H9 (cell line): ENCODE measurements at regions not wholly inside any gene's neighbourhood (a gene's known extent, or its start where the extent isn't known, plus 50 kb on each side); places are given as distances from the start of the nearest gene placed in this dataset.

Source experiments
- DNase-seq: peaks from one replicate; pipeline ENCODE4 v3.0.0-alpha.2; 2017
- H2AFZ ChIP-seq: one replicate; pipeline ENCODE4 v1.6.1; 2013; ENCODE audit warnings: mild to moderate bottlenecking, low read length, control low read depth, moderate library complexity
- H2AK5ac ChIP-seq: 2 replicates; pipeline ENCODE4 v1.6.1; 2013; ENCODE audit warnings: low read length, control low read depth, mixed read lengths; ENCODE audit not compliant: insufficient read length
- H2BK120ac ChIP-seq: one replicate; pipeline ENCODE4 v1.6.1; 2013; ENCODE audit warnings: low read depth, mild to moderate bottlenecking, low read length, control low read depth, inconsistent platforms; ENCODE audit not compliant: poor library complexity, severe bottlenecking
- H2BK12ac ChIP-seq: 2 replicates; pipeline ENCODE4 v1.6.1; 2013; ENCODE audit warnings: low read length, control low read depth, mixed read lengths, low read depth; ENCODE audit not compliant: insufficient read length
- H2BK15ac ChIP-seq: 2 replicates; pipeline ENCODE4 v1.6.1; 2013; ENCODE audit warnings: low read depth, low read length, control low read depth
- H2BK20ac ChIP-seq: one replicate; pipeline ENCODE4 v1.6.1; 2013; ENCODE audit warnings: low read depth, mild to moderate bottlenecking, low read length, control low read depth, inconsistent platforms; ENCODE audit not compliant: poor library complexity, severe bottlenecking
- H2BK5ac ChIP-seq: 2 replicates; pipeline ENCODE4 v1.6.1; 2013; ENCODE audit warnings: low read length, control low read depth, mixed read lengths; ENCODE audit not compliant: insufficient read length
- H3K14ac ChIP-seq: 2 replicates; pipeline ENCODE4 v1.6.1; 2013; ENCODE audit warnings: low read length, control low read depth; ENCODE audit not compliant: insufficient read depth
- H3K18ac ChIP-seq: 2 replicates; pipeline ENCODE4 v1.6.1; 2013; ENCODE audit warnings: low read depth, mild to moderate bottlenecking, mixed read lengths, low read length, control low read depth; ENCODE audit not compliant: insufficient read length
- H3K23ac ChIP-seq: 2 replicates; pipeline ENCODE4 v1.6.1; 2013; ENCODE audit warnings: low read length, control low read depth, mixed read lengths, low read depth; ENCODE audit not compliant: insufficient read length
- H3K23me2 ChIP-seq: 2 replicates; pipeline ENCODE4 v1.6.1; 2013; ENCODE audit warnings: low read depth, mild to moderate bottlenecking, mixed read lengths, low read length, control low read depth; ENCODE audit not compliant: insufficient read length, poor library complexity, severe bottlenecking
- H3K27ac ChIP-seq: 2 replicates; pipeline ENCODE4 v1.5.1; 2013; ENCODE audit warnings: low read length, control low read depth, mixed read lengths, low read depth; ENCODE audit not compliant: insufficient read length
- H3K27me3 ChIP-seq: 2 replicates; pipeline ENCODE4 v1.6.1; 2013; ENCODE audit warnings: low read length, control low read depth, inconsistent platforms; ENCODE audit not compliant: insufficient read depth
- H3K4ac ChIP-seq: 2 replicates; pipeline ENCODE4 v1.6.1; 2013; ENCODE audit warnings: low read depth, mild to moderate bottlenecking, control low read depth, inconsistent platforms, low read length, moderate library complexity
- H3K4me1 ChIP-seq: 2 replicates; pipeline ENCODE4 v1.6.1; 2013; ENCODE audit warnings: low read length, control low read depth, inconsistent platforms; ENCODE audit not compliant: insufficient read depth
- H3K4me2 ChIP-seq: 2 replicates; pipeline ENCODE4 v1.6.1; 2013; ENCODE audit warnings: low read length, control low read depth, mixed read lengths; ENCODE audit not compliant: insufficient read length, insufficient read depth
- H3K56ac ChIP-seq: 2 replicates; pipeline ENCODE4 v1.6.1; 2013; ENCODE audit warnings: low read depth, mild to moderate bottlenecking, mixed read lengths, low read length, control low read depth; ENCODE audit not compliant: insufficient read length
- H3K79me1 ChIP-seq: 2 replicates; pipeline ENCODE4 v1.6.1; 2013; ENCODE audit warnings: low read depth, mild to moderate bottlenecking, moderate library complexity, low read length, control low read depth, inconsistent platforms; ENCODE audit not compliant: insufficient read depth, poor library complexity, severe bottlenecking
- H3K79me2 ChIP-seq: 2 replicates; pipeline ENCODE4 v1.6.1; 2013; ENCODE audit warnings: low read length, control low read depth, inconsistent platforms; ENCODE audit not compliant: insufficient read depth
- H3K9ac ChIP-seq: 2 replicates; pipeline ENCODE4 v1.6.1; 2013; ENCODE audit warnings: low read length, control low read depth, mixed read lengths; ENCODE audit not compliant: insufficient read length; ENCODE audit errors: extremely low read depth
- H3K9me3 ChIP-seq: one replicate; pipeline ENCODE4 v1.6.1; 2013; ENCODE audit warnings: low read depth, low read length, inconsistent platforms; ENCODE audit not compliant: control insufficient read depth
- H3T11ph ChIP-seq: one replicate; pipeline ENCODE4 v1.6.1; 2013; ENCODE audit warnings: mild to moderate bottlenecking, low read length, control low read depth, inconsistent platforms
- H4K20me1 ChIP-seq: one replicate; pipeline ENCODE4 v1.6.1; 2013; ENCODE audit not compliant: control insufficient read depth, insufficient read length, insufficient read depth
- H4K5ac ChIP-seq: 2 replicates; pipeline ENCODE4 v1.6.1; 2013; ENCODE audit warnings: low read depth, mild to moderate bottlenecking, mixed read lengths, low read length, control low read depth; ENCODE audit not compliant: insufficient read length
- H4K8ac ChIP-seq: replicated peaks from 2 replicates; pipeline ENCODE4 v1.6.1; 2013; ENCODE audit warnings: low read length, control low read depth, mixed read lengths, low read depth; ENCODE audit not compliant: insufficient read length
- H4K91ac ChIP-seq: 2 replicates; pipeline ENCODE4 v1.6.1; 2013; ENCODE audit warnings: low read depth, mild to moderate bottlenecking, moderate library complexity, mixed read lengths, low read length, control low read depth; ENCODE audit not compliant: insufficient read length
- H3K27ac Mint-ChIP-seq, 3 experiments: 2 replicates in 2 of 3; 3 replicates in 1 of 3; pipeline ENCODE4 v1.8.0; 2020 to 2021; ENCODE audit warnings: mixed read lengths in 3 of 3, mild to moderate bottlenecking in 1 of 3, moderate library complexity in 1 of 3
- H3K27me3 Mint-ChIP-seq: 2 replicates; pipeline ENCODE4 v1.8.0; 2021; ENCODE audit warnings: low read depth, mild to moderate bottlenecking, moderate library complexity, mixed read lengths
- H3K36me3 Mint-ChIP-seq, 3 experiments: 2 replicates in 2 of 3; 3 replicates in 1 of 3; pipeline ENCODE4 v1.8.0; 2020 to 2021; ENCODE audit warnings: low read depth in 3 of 3, mixed read lengths in 3 of 3; ENCODE audit not compliant: insufficient read depth in 1 of 3
- H3K4me1 Mint-ChIP-seq, 2 experiments: 2 replicates each; pipeline ENCODE4 v1.8.0; 2020; ENCODE audit warnings: mixed read lengths in 2 of 2
- H3K4me3 Mint-ChIP-seq, 2 experiments: 2 replicates in 1 of 2; 3 replicates in 1 of 2; pipeline ENCODE4 v1.8.0; 2020 to 2021; ENCODE audit warnings: mild to moderate bottlenecking in 2 of 2, mixed read lengths in 2 of 2, moderate library complexity in 1 of 2
- H3K9me3 Mint-ChIP-seq, 2 experiments: 2 replicates in 1 of 2; 3 replicates in 1 of 2; pipeline ENCODE4 v1.8.0; 2020; ENCODE audit warnings: mild to moderate bottlenecking in 2 of 2, mixed read lengths in 2 of 2, moderate library complexity in 1 of 2
- WGBS: extraction: QIAGEN DNeasy Blood & Tissue Kit; methylation state at CpG from one replicate; pipeline ENCODE4 v1.1.7; 2013; ENCODE audit warnings: missing lambda C conversion rate, low lambda C conversion rate, mixed read lengths; ENCODE audit not compliant: insufficient read length; ENCODE audit errors: extremely low coverage; 5-methylcytosine and 5-hydroxymethylcytosine counted together
- TF ChIP-seq, protein P1 (sequence below): fragments of 200-600 bp; sonication (generic); conservative IDR thresholded peaks from 3 replicates; pipeline ENCODE4 v1.8.0; 2021; ENCODE audit warnings: antibody characterized with exemption, mild to moderate bottlenecking

DNA sequence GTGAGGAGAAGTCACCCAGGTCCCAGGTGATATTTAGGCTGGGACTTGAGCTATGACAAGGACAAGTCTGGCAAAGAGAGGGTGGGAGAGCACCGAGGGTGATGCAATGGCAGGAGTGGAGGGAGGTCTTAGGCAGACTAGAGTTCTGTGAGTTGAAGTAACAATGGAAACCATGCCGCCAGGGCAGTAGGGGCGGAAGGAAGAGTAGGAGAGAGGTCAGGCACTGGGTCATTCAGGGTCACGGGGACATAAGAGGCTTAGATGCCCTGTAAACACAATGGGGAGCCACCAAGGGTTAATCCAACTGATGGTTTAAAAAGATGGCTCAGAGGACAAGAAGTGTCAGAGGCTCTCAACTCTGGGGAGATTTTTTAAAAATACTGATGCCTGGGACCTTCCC is 199.7 kb upstream of the LRTM1 start:
- Histone ChIP-seq H3K18ac (no peak overlapping the region), H4K20me1 (no peaks in the 10 kb centered on the region), H2BK5ac (no peak overlapping the region), H3K79me2 (no peaks in the 10 kb centered on the region), H3K79me1 (no peaks in the 10 kb centered on the region), H2BK12ac (no peak overlapping the region), H3K4ac (no peak overlapping the region), H3K9ac (no peak overlapping the region), H3K4me2 (no peak overlapping the region), H3K9me3 (no peaks in the 10 kb centered on the region), H2BK120ac (no peak overlapping the region), H3K14ac (no peak overlapping the region; the same call in 1 of the 2 replicates), H3K27me3 (no peaks in the 10 kb centered on the region), H2BK15ac (no peak overlapping the region), H4K8ac (no peak overlapping the region), H3K23ac (no peak overlapping the region), H3T11ph (no peak overlapping the region), H4K5ac (no peak overlapping the region), H3K56ac (no peak overlapping the region), H2AFZ (no peak overlapping the region), H4K91ac (no peak overlapping the region), H3K27ac (no peak overlapping the region), H2BK20ac (no peak overlapping the region), H3K4me1 (no peaks in the 10 kb centered on the region; the same call in 1 of the 2 replicates), H3K23me2 (no peaks in the 10 kb centered on the region), H2AK5ac (no peak overlapping the region)
- no CpG with 5 or more reads among the region's 4 CpGs for WGBS
- H3K4me3 Mint-ChIP-seq, result no peak overlapping the region
- no peaks in the 10 kb centered on the region for H3K36me3 Mint-ChIP-seq
- H3K4me1 Mint-ChIP-seq, result peaks cover 14 to 17% of the 10 kb centered on the region in 2 experiments
- no peaks in the 10 kb centered on the region for H3K9me3 Mint-ChIP-seq
- H3K27me3 Mint-ChIP-seq, result 0 out of 2 replicates have a peak, but pooled peaks cover 2% of the 10 kb centered on the region
- DNase-seq, result no peak
- H3K27ac Mint-ChIP-seq, result peak overlapping the region in 2 of 3 experiments; percentile 4 to 26; a peak in 2 of 7 replicates
- TF ChIP-seq, protein P1, sequence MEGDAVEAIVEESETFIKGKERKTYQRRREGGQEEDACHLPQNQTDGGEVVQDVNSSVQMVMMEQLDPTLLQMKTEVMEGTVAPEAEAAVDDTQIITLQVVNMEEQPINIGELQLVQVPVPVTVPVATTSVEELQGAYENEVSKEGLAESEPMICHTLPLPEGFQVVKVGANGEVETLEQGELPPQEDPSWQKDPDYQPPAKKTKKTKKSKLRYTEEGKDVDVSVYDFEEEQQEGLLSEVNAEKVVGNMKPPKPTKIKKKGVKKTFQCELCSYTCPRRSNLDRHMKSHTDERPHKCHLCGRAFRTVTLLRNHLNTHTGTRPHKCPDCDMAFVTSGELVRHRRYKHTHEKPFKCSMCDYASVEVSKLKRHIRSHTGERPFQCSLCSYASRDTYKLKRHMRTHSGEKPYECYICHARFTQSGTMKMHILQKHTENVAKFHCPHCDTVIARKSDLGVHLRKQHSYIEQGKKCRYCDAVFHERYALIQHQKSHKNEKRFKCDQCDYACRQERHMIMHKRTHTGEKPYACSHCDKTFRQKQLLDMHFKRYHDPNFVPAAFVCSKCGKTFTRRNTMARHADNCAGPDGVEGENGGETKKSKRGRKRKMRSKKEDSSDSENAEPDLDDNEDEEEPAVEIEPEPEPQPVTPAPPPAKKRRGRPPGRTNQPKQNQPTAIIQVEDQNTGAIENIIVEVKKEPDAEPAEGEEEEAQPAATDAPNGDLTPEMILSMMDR, result no peak
